HepG2 (cell line): ENCODE measurements at regions not wholly inside any gene's neighbourhood (a gene's known extent, or its start where the extent isn't known, plus 50 kb on each side); places are given as distances from the start of the nearest gene placed in this dataset.

ENCODE experiments used
- AHR ChIP-seq: IDR thresholded peaks from 2 replicates; pipeline ENCODE4 v1.6.1; 2018; ENCODE audit warnings: missing genetic modification reagents, missing compliant biosample characterization
- ARID2 ChIP-seq: sonication (generic); formaldehyde crosslinking; IDR thresholded peaks from 2 replicates; pipeline ENCODE4 v1.8.1; 2022; ENCODE audit warnings: mild to moderate bottlenecking, missing genetic modification reagents, borderline replicate concordance
- BCL6 ChIP-seq: IDR thresholded peaks from 2 replicates; pipeline ENCODE4 v1.6.1; 2016; ENCODE audit warnings: missing genetic modification reagents, missing compliant biosample characterization
- ETV5 ChIP-seq: IDR thresholded peaks from 2 replicates; pipeline ENCODE4 v1.6.1; 2018; ENCODE audit warnings: missing biosample characterization, missing genetic modification reagents, inconsistent platforms, borderline replicate concordance
- HBP1 ChIP-seq: IDR thresholded peaks from 2 replicates; pipeline ENCODE4 v1.6.1; 2016; ENCODE audit warnings: low read depth, control low read depth
- KDM2A ChIP-seq: sonication (generic); formaldehyde crosslinking; IDR thresholded peaks from 2 replicates; pipeline ENCODE4 v1.4.0; 2020; ENCODE audit warnings: low read depth, missing genetic modification reagents, borderline replicate concordance
- POGZ ChIP-seq: sonication (generic); formaldehyde crosslinking; IDR thresholded peaks from 2 replicates; pipeline ENCODE4 v1.4.0; 2020; ENCODE audit warnings: mild to moderate bottlenecking, missing genetic modification reagents
- RXRB ChIP-seq: IDR thresholded peaks from 2 replicates; pipeline ENCODE4 v1.6.1; 2016; ENCODE audit warnings: borderline replicate concordance, missing genetic modification reagents, missing compliant biosample characterization
- TCF7 ChIP-seq: sonication (generic); IDR thresholded peaks from 2 replicates; pipeline ENCODE4 v1.6.1; 2016; ENCODE audit warnings: antibody characterized with exemption, low read depth
- ZNF382 ChIP-seq: sonication (generic); formaldehyde crosslinking; IDR thresholded peaks from 2 replicates; pipeline ENCODE4 v1.5.0; 2020; ENCODE audit warnings: missing genetic modification reagents, mild to moderate bottlenecking, borderline replicate concordance
- ZNF430 ChIP-seq: sonication (generic); formaldehyde crosslinking; IDR thresholded peaks from 2 replicates; pipeline ENCODE4 v1.9.0; 2021; ENCODE audit warnings: mild to moderate bottlenecking, missing genetic modification reagents
- ZNF614 ChIP-seq: IDR thresholded peaks from 2 replicates; pipeline ENCODE4 v1.6.1; 2018; ENCODE audit warnings: missing biosample characterization, missing genetic modification reagents, inconsistent platforms, borderline replicate concordance
- ZNF615 ChIP-seq: sonication (generic); formaldehyde crosslinking; IDR thresholded peaks from 2 replicates; pipeline ENCODE4 v1.5.0; 2020; ENCODE audit warnings: mild to moderate bottlenecking, missing genetic modification reagents, borderline replicate concordance
- ZNF75D ChIP-seq: sonication (generic); formaldehyde crosslinking; IDR thresholded peaks from 2 replicates; pipeline ENCODE4 v1.8.1; 2023; ENCODE audit warnings: missing genetic modification reagents, mild to moderate bottlenecking, borderline replicate concordance
- TF ChIP-seq, protein P1 (sequence below): sonication (generic); formaldehyde crosslinking; IDR thresholded peaks from 2 replicates; pipeline ENCODE4 v1.8.1; 2023; ENCODE audit warnings: mild to moderate bottlenecking, missing genetic modification reagents

GRCh38 chr6:1075880-1076279 lies 236.0 kb upstream of the FOXQ1 start (continued):
- TF ChIP-seq ZNF75D (CRISPR knock-in tag) (no peak), ARID2 (CRISPR knock-in tag) (0 out of 2 replicates have a peak, but pooled peaks have one; percentile 8), HBP1 (CRISPR knock-in tag) (no peak), ZNF615 (CRISPR knock-in tag) (no peak), BCL6 (CRISPR knock-in tag) (peak; percentile 13; the same call in 1 of the 2 replicates), TCF7 (0 out of 2 replicates have a peak, but pooled peaks have one; percentile 13), ETV5 (CRISPR knock-in tag) (no peak), ZNF382 (no peak), ZNF430 (CRISPR knock-in tag) (no peak), RXRB (CRISPR knock-in tag) (peak; percentile 25; the same call in 1 of the 2 replicates), AHR (CRISPR knock-in tag) (no peak), KDM2A (CRISPR knock-in tag) (no peak), ZNF614 (CRISPR knock-in tag) (no peak; the same call in 1 of the 2 replicates), POGZ (CRISPR knock-in tag) (peak; percentile 22; the same call in 1 of the 2 replicates)
- TF ChIP-seq, protein P1, sequence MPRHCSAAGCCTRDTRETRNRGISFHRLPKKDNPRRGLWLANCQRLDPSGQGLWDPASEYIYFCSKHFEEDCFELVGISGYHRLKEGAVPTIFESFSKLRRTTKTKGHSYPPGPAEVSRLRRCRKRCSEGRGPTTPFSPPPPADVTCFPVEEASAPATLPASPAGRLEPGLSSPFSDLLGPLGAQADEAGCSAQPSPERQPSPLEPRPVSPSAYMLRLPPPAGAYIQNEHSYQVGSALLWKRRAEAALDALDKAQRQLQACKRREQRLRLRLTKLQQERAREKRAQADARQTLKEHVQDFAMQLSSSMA (CRISPR knock-in tag), result no peak
- TF ChIP-seq, all 625 proteins: peak for 29
